DOHH2 (cell line): ENCODE measurements at regions not wholly inside any gene's neighbourhood (a gene's known extent, or its start where the extent isn't known, plus 50 kb on each side); places are given as distances from the start of the nearest gene placed in this dataset.

Experiments
- CTCF ChIP-seq: fragments of 200-600 bp; sonication (generic); IDR thresholded peaks from one replicate; pipeline ENCODE4 v1.5.1; 2014; ENCODE audit warnings: antibody characterized with exemption, mild to moderate bottlenecking, low read depth, low read length; ENCODE audit not compliant: poor library complexity, severe bottlenecking
- EZH2phosphoT487 ChIP-seq: fragments of 200-600 bp; sonication (generic); IDR thresholded peaks from 2 replicates; pipeline ENCODE4 v1.6.1; 2017; ENCODE audit warnings: borderline replicate concordance, mild to moderate bottlenecking, antibody characterized with exemption, low read length, moderate library complexity, mixed read lengths

- TF ChIP-seq CTCF (no peak), EZH2phosphoT487 (no peak)
Observed at GRCh38 chr1:86227026-86227425, 70.5 kb upstream of the COL24A1 start.
